ENCODE measurements at regions not wholly inside any gene's neighbourhood (a gene's known extent, or its start where the extent isn't known, plus 50 kb on each side); places are given as distances from the start of the nearest gene placed in this dataset.

GRCh38 chr4:14743601-14744000 is 258.7 kb upstream of the CPEB2 start:
- intact Hi-C loops (cut with micrococcal nuclease) = no loop called here

GRCh38 chr4:14744346-14744745 is 257.9 kb upstream of the CPEB2 start:
- no peaks in the 10 kb centered on the region for H3K79me2 ChIP-seq (ENCODE audit: low read length)
- POLR2A ChIA-PET (ENCODE audit: unreplicated experiment) = no interaction called here
- DNase-seq = no peak

More at GRCh38 chr4:14743601-14744000, 258.7 kb upstream of the CPEB2 start:
- CTCF ChIA-PET = no interaction called here
- no peak overlapping the region for H3K4me2 ChIP-seq (ENCODE audit: low read length)
- no peak for ATAC-seq
- H3K27me3 ChIP-seq (ENCODE audit: low read length) = no peaks in the 10 kb centered on the region
- no peaks in the 10 kb centered on the region for H3K9me3 ChIP-seq (ENCODE audit: low read length)
- no peaks in the 10 kb centered on the region for H4K20me1 ChIP-seq (ENCODE audit: low read length)
- H3K4me1 ChIP-seq (ENCODE audit: insufficient read depth, low read length) = no peaks in the 10 kb centered on the region
- no peak overlapping the region for H3K27ac ChIP-seq (ENCODE audit: low read length)
- H3K36me3 ChIP-seq (ENCODE audit: low read depth, low read length) = no peaks in the 10 kb centered on the region
- H3K9ac ChIP-seq (ENCODE audit: low read length) = no peak overlapping the region
- H2AFZ ChIP-seq (ENCODE audit: low read length) = no peak overlapping the region
- POLR2A ChIA-PET (ENCODE audit: unreplicated experiment) = no interaction called here
- no peaks in the 10 kb centered on the region for H3K79me2 ChIP-seq (ENCODE audit: low read length)
- no TSS peak for BruUV-seq (replicated peaks)
- H3F3A ChIP-seq (ENCODE audit: low read length, unreplicated experiment) = no peaks in the 10 kb centered on the region
- H3K9me2 ChIP-seq (replicated peaks; ENCODE audit: low read length) = no peaks in the 10 kb centered on the region
- no peak for TF ChIP-seq EZH2 (IDR thresholded peaks at IDR 0.05; ENCODE audit: low read length, unreplicated experiment)
- TF ChIP-seq EZH2phosphoT487 (IDR thresholded peaks at IDR 0.05; ENCODE audit: borderline replicate concordance, low read length) = no peak
- no peak for TF ChIP-seq CTCF (conservative IDR thresholded peaks at IDR 0.05; ENCODE audit: low read depth, low read length)
- no peak for DNase-seq
- H3K4me3 ChIP-seq (ENCODE audit: low read length) = no peak overlapping the region

More at GRCh38 chr4:14744346-14744745, 257.9 kb upstream of the CPEB2 start:
- no peak overlapping the region for H2AFZ ChIP-seq (ENCODE audit: low read length)
- ATAC-seq = no peak
- CTCF ChIA-PET = no interaction called here
- H3K9me3 ChIP-seq (ENCODE audit: low read length) = no peaks in the 10 kb centered on the region
- no peaks in the 10 kb centered on the region for H3K4me1 ChIP-seq (ENCODE audit: insufficient read depth, low read length)
- no peak overlapping the region for H3K9ac ChIP-seq (ENCODE audit: low read length)
- no peak overlapping the region for H3K4me2 ChIP-seq (ENCODE audit: low read length)
- no peaks in the 10 kb centered on the region for H3K36me3 ChIP-seq (ENCODE audit: low read depth, low read length)
- no peaks in the 10 kb centered on the region for H3F3A ChIP-seq (ENCODE audit: low read length, unreplicated experiment)
- TF ChIP-seq EZH2 (IDR thresholded peaks at IDR 0.05; ENCODE audit: low read length, unreplicated experiment) (no peak), EZH2phosphoT487 (IDR thresholded peaks at IDR 0.05; ENCODE audit: borderline replicate concordance, low read length) (no peak), CTCF (conservative IDR thresholded peaks at IDR 0.05; ENCODE audit: low read depth, low read length) (no peak)
- H3K9me2 ChIP-seq (replicated peaks; ENCODE audit: low read length) = no peaks in the 10 kb centered on the region
- no peak overlapping the region for H3K27ac ChIP-seq (ENCODE audit: low read length)
- intact Hi-C loops (cut with micrococcal nuclease) = no loop called here
- BruUV-seq (replicated peaks) = no TSS peak
- no peak overlapping the region for H3K4me3 ChIP-seq (ENCODE audit: low read length)
- H3K27me3 ChIP-seq (ENCODE audit: low read length) = no peaks in the 10 kb centered on the region
- H4K20me1 ChIP-seq (ENCODE audit: low read length) = no peaks in the 10 kb centered on the region
